Neural progenitor cell (in vitro differentiated cells): ENCODE measurements at regions not wholly inside any gene's neighbourhood (a gene's known extent, or its start where the extent isn't known, plus 50 kb on each side); places are given as distances from the start of the nearest gene placed in this dataset.

Experiments used
- DNase-seq: peaks from one replicate; pipeline ENCODE4 v3.0.0-alpha.2; 2016; ENCODE audit warnings: low spot score
- H2AFZ ChIP-seq: fragments of 200-600 bp; sonication (generic); replicated peaks from 2 replicates; pipeline ENCODE4 v1.6.1; 2016; ENCODE audit warnings: antibody characterized with exemption
- H3F3A ChIP-seq: fragments of 200-600 bp; sonication (generic); 2 replicates; pipeline ENCODE4 v1.6.1; 2016; ENCODE audit warnings: antibody characterized with exemption, low read depth
- H3K27ac ChIP-seq: fragments of 200-600 bp; sonication (generic); 2 replicates; pipeline ENCODE4 v1.5.1; 2016; ENCODE audit warnings: mild to moderate bottlenecking
- H3K27me3 ChIP-seq: fragments of 200-600 bp; sonication (generic); 2 replicates; pipeline ENCODE4 v1.6.1; 2016; ENCODE audit warnings: mild to moderate bottlenecking, moderate library complexity
- H3K36me3 ChIP-seq: fragments of 200-600 bp; sonication (generic); 2 replicates; pipeline ENCODE4 v1.5.1; 2016
- H3K4me1 ChIP-seq: fragments of 200-600 bp; sonication (generic); 2 replicates; pipeline ENCODE4 v1.6.1; 2016; ENCODE audit warnings: mixed run types
- H3K4me2 ChIP-seq: fragments of 200-600 bp; sonication (generic); 2 replicates; pipeline ENCODE4 v1.6.1; 2016
- H3K4me3 ChIP-seq: fragments of 200-600 bp; sonication (generic); 2 replicates; pipeline ENCODE4 v1.5.1; 2016
- H3K79me2 ChIP-seq: fragments of 200-600 bp; sonication (generic); 2 replicates; pipeline ENCODE4 v1.6.1; 2016; ENCODE audit warnings: low read depth
- H3K9ac ChIP-seq: fragments of 200-600 bp; sonication (generic); 2 replicates; pipeline ENCODE4 v1.6.1; 2016
- H3K9me3 ChIP-seq: fragments of 200-600 bp; sonication (generic); 2 replicates; pipeline ENCODE4 v1.5.1; 2016; ENCODE audit warnings: low read depth
- H4K20me1 ChIP-seq: fragments of 200-600 bp; sonication (generic); 2 replicates; pipeline ENCODE4 v1.6.1; 2016; ENCODE audit warnings: low read depth
- H3K27ac Mint-ChIP-seq: 3 replicates; pipeline ENCODE4 v1.8.0; 2021; ENCODE audit warnings: mixed read lengths
- H3K27me3 Mint-ChIP-seq: 2 replicates; pipeline ENCODE4 v1.8.0; 2022; ENCODE audit warnings: low read depth, mild to moderate bottlenecking, inconsistent platforms, moderate library complexity, mixed read lengths; ENCODE audit not compliant: insufficient read depth
- H3K36me3 Mint-ChIP-seq: 3 replicates; pipeline ENCODE4 v1.8.0; 2021; ENCODE audit warnings: mixed read lengths
- H3K4me1 Mint-ChIP-seq: 3 replicates; pipeline ENCODE4 v1.8.0; 2021; ENCODE audit warnings: mixed read lengths
- H3K4me3 Mint-ChIP-seq: 3 replicates; pipeline ENCODE4 v1.8.0; 2021; ENCODE audit warnings: mild to moderate bottlenecking, moderate library complexity, mixed read lengths
- H3K9me3 Mint-ChIP-seq: 3 replicates; pipeline ENCODE4 v1.8.0; 2020; ENCODE audit warnings: mixed read lengths
- CTCF ChIP-seq: fragments of 200-600 bp; sonication (generic); IDR thresholded peaks from 2 replicates; pipeline ENCODE4 v1.5.1; 2017; ENCODE audit warnings: antibody characterized with exemption, mild to moderate bottlenecking
- EZH2 ChIP-seq: fragments of 200-600 bp; sonication (generic); IDR thresholded peaks from 2 replicates; pipeline ENCODE4 v1.6.1; 2017; ENCODE audit warnings: antibody characterized with exemption, mild to moderate bottlenecking, moderate library complexity
- EZH2phosphoT487 ChIP-seq: fragments of 200-600 bp; sonication (generic); IDR thresholded peaks from 2 replicates; pipeline ENCODE4 v1.6.1; 2017; ENCODE audit warnings: antibody characterized with exemption

- peak overlapping the region; percentile 19 for H3K4me3 ChIP-seq
- no peaks in the 10 kb centered on the region for H3K27me3 ChIP-seq
- no peak overlapping the region for H3K9ac ChIP-seq
- peak overlapping the region; percentile 50 for H3K4me2 ChIP-seq
- peak overlapping the region; percentile 44 for H3K4me3 Mint-ChIP-seq
- H3K79me2 ChIP-seq = no peaks in the 10 kb centered on the region
- H4K20me1 ChIP-seq = no peaks in the 10 kb centered on the region
- peaks cover 6% of the 10 kb centered on the region for H3K9me3 Mint-ChIP-seq
- DNase-seq = peak; percentile 96
- TF ChIP-seq EZH2 = no peak
- TF ChIP-seq CTCF = peak; percentile 48
- TF ChIP-seq EZH2phosphoT487 = no peak
- H3K27me3 Mint-ChIP-seq = peaks cover 2% of the 10 kb centered on the region
- H3F3A ChIP-seq = peaks cover 3% of the 10 kb centered on the region
- H3K36me3 Mint-ChIP-seq = no peaks in the 10 kb centered on the region
- H3K4me1 ChIP-seq = peaks cover 28% of the 10 kb centered on the region
- H3K27ac Mint-ChIP-seq = peak overlapping the region; percentile 78
- peak overlapping the region; percentile 66 for H2AFZ ChIP-seq
- H3K36me3 ChIP-seq = no peaks in the 10 kb centered on the region
- H3K4me1 Mint-ChIP-seq = peaks cover 37% of the 10 kb centered on the region
- H3K27ac ChIP-seq = no peak overlapping the region
- no peaks in the 10 kb centered on the region for H3K9me3 ChIP-seq
Observed at GRCh38 chr22:27372969-27373670, 428.4 kb downstream of the MN1 start.

- Histone ChIP-seq H3K9ac (no peak overlapping the region), H3K9me3 (no peaks in the 10 kb centered on the region), H2AFZ (peak overlapping the region; percentile 29), H3K79me2 (no peaks in the 10 kb centered on the region), H3K4me3 (no peak overlapping the region), H3K27ac (no peak overlapping the region), H3K36me3 (no peaks in the 10 kb centered on the region), H3F3A (peaks cover 7% of the 10 kb centered on the region), H4K20me1 (no peaks in the 10 kb centered on the region), H3K27me3 (no peaks in the 10 kb centered on the region), H3K4me1 (peaks cover 23% of the 10 kb centered on the region), H3K4me2 (no peak overlapping the region)
- Mint-ChIP-seq H3K27ac (peak overlapping the region; percentile 70), H3K4me1 (peaks cover 59% of the 10 kb centered on the region), H3K9me3 (peaks cover 4% of the 10 kb centered on the region), H3K36me3 (no peaks in the 10 kb centered on the region), H3K4me3 (no peak overlapping the region), H3K27me3 (peaks cover 4% of the 10 kb centered on the region)
- TF ChIP-seq CTCF = no peak
- no peak for TF ChIP-seq EZH2phosphoT487
- TF ChIP-seq EZH2 = no peak
- no peak for DNase-seq
Observed at GRCh38 chr22:27377501-27378295, 423.9 kb downstream of the MN1 start.

- Mint-ChIP-seq H3K27me3 (peaks cover 4% of the 10 kb centered on the region), H3K4me3 (no peak overlapping the region), H3K9me3 (peaks cover 4% of the 10 kb centered on the region), H3K36me3 (no peaks in the 10 kb centered on the region), H3K4me1 (peaks cover 52% of the 10 kb centered on the region), H3K27ac (peak overlapping the region; percentile 89)
- Histone ChIP-seq H3K4me1 (peaks cover 18% of the 10 kb centered on the region), H3K79me2 (no peaks in the 10 kb centered on the region), H3K27me3 (no peaks in the 10 kb centered on the region), H3K4me2 (no peak overlapping the region), H3K27ac (no peak overlapping the region), H3K9ac (no peak overlapping the region), H3K9me3 (no peaks in the 10 kb centered on the region), H3F3A (peaks cover 7% of the 10 kb centered on the region), H3K4me3 (no peak overlapping the region), H2AFZ (peak overlapping the region; percentile 29), H3K36me3 (no peaks in the 10 kb centered on the region), H4K20me1 (no peaks in the 10 kb centered on the region)
- peak; percentile 17 for DNase-seq
- TF ChIP-seq EZH2phosphoT487 = no peak
- no peak for TF ChIP-seq CTCF
- no peak for TF ChIP-seq EZH2
Observed at GRCh38 chr22:27378311-27378800, 423.2 kb downstream of the MN1 start.
